OCI-LY1 (cell line): ENCODE measurements at regions not wholly inside any gene's neighbourhood (a gene's known extent, or its start where the extent isn't known, plus 50 kb on each side); places are given as distances from the start of the nearest gene placed in this dataset.

Source experiments
- H2AFZ ChIP-seq: fragments of 200-600 bp; sonication (generic), shearing (Covaris generic); 2 replicates; pipeline ENCODE4 v1.6.0; 2014; ENCODE audit warnings: antibody characterized with exemption, mild to moderate bottlenecking, low read length
- H3F3A ChIP-seq: fragments of 200-600 bp; sonication (generic), shearing (Covaris generic); 2 replicates; pipeline ENCODE4 v1.6.0; 2014; ENCODE audit warnings: mild to moderate bottlenecking, antibody characterized with exemption, low read length, moderate library complexity; ENCODE audit not compliant: insufficient read depth
- H3K27ac ChIP-seq: fragments of 200-600 bp; sonication (generic); 2 replicates; pipeline ENCODE4 v1.5.1; 2014; ENCODE audit warnings: low read length, mixed run types, mild to moderate bottlenecking, low read depth; ENCODE audit not compliant: poor library complexity, severe bottlenecking
- H3K27me3 ChIP-seq: fragments of 200-600 bp; sonication (generic); 2 replicates; pipeline ENCODE4 v1.6.0; 2014; ENCODE audit warnings: antibody characterized with exemption, mild to moderate bottlenecking, low read length, moderate library complexity; ENCODE audit not compliant: insufficient read depth
- H3K36me3 ChIP-seq: fragments of 200-600 bp; sonication (generic); 2 replicates; pipeline ENCODE4 v1.6.1; 2014; ENCODE audit warnings: mild to moderate bottlenecking, antibody characterized with exemption, low read length, moderate library complexity, mixed read lengths; ENCODE audit not compliant: insufficient read depth
- H3K4me1 ChIP-seq: fragments of 200-600 bp; sonication (generic); 2 replicates; pipeline ENCODE4 v1.5.1; 2014; ENCODE audit warnings: mild to moderate bottlenecking, low read length, moderate library complexity; ENCODE audit not compliant: insufficient read depth, severe bottlenecking
- H3K4me2 ChIP-seq: fragments of 200-600 bp; sonication (generic), shearing (Covaris generic); 2 replicates; pipeline ENCODE4 v1.6.1; 2014; ENCODE audit warnings: low read length
- H3K4me3 ChIP-seq: fragments of 200-600 bp; sonication (generic); 2 replicates; pipeline ENCODE4 v1.5.1; 2014; ENCODE audit warnings: low read length, low read depth, mild to moderate bottlenecking, mixed read lengths; ENCODE audit not compliant: poor library complexity, severe bottlenecking
- H3K79me2 ChIP-seq: fragments of 200-600 bp; shearing (Covaris generic); 2 replicates; pipeline ENCODE4 v1.6.1; 2016; ENCODE audit warnings: mixed run types, low read length, mixed read lengths; ENCODE audit not compliant: insufficient read depth
- H3K9ac ChIP-seq: fragments of 200-600 bp; sonication (generic), shearing (Covaris generic); 2 replicates; pipeline ENCODE4 v1.6.1; 2014; ENCODE audit warnings: mild to moderate bottlenecking, low read length, mixed read lengths
- H3K9me2 ChIP-seq: fragments of 200-600 bp; sonication (generic), shearing (Covaris generic); 2 replicates; pipeline ENCODE4 v1.6.1; 2014; ENCODE audit warnings: low read depth, mild to moderate bottlenecking, low read length, mixed read lengths
- H3K9me3 ChIP-seq: fragments of 200-600 bp; shearing (Covaris generic); 2 replicates; pipeline ENCODE4 v1.6.1; 2014; ENCODE audit warnings: low read length, mixed read lengths
- H4K20me1 ChIP-seq: fragments of 200-600 bp; sonication (generic), shearing (Covaris generic); 2 replicates; pipeline ENCODE4 v1.6.0; 2016; ENCODE audit warnings: mild to moderate bottlenecking, low read length; ENCODE audit not compliant: insufficient read depth
- EZH2 ChIP-seq: fragments of 200-600 bp; sonication (generic), shearing (Covaris generic); IDR thresholded peaks from 2 replicates; pipeline ENCODE4 v1.8.0; 2017; ENCODE audit warnings: borderline replicate concordance, mixed run types, mild to moderate bottlenecking, antibody characterized with exemption, low read length, moderate library complexity, mixed read lengths
- TF ChIP-seq, protein P1 (sequence below): fragments of 200-600 bp; sonication (generic), shearing (Covaris generic); IDR thresholded peaks from 2 replicates; pipeline ENCODE4 v1.5.1; 2017; ENCODE audit warnings: mild to moderate bottlenecking, antibody characterized with exemption, low read length, moderate library complexity, mixed read lengths

DNA sequence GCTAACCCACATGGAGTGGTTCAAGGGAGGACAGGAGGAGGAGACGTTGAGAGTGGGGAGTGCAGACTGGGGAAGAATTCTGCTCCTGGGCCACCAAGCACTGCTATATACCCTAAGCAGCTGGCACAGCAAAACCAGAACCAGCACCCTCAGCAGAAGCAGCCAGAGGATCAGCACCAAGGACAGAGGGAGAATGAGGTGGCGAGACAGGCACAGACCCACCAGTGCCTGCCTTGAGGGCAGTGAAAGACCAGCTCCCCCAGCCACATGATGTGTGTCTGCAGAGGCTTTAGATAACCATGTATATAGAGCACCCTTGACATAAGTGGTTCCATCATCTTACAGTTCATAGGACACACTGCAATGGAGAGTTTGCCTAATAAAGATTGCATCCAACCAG lies 319.0 kb downstream of the GABRB3 start:
- Histone ChIP-seq H3F3A (no peaks in the 10 kb centered on the region), H3K4me1 (no peaks in the 10 kb centered on the region), H4K20me1 (no peaks in the 10 kb centered on the region), H3K9ac (no peak overlapping the region), H3K27me3 (no peaks in the 10 kb centered on the region), H3K9me2 (no peaks in the 10 kb centered on the region), H3K9me3 (no peaks in the 10 kb centered on the region), H2AFZ (no peak overlapping the region), H3K4me3 (no peak overlapping the region), H3K79me2 (no peaks in the 10 kb centered on the region), H3K36me3 (no peaks in the 10 kb centered on the region), H3K4me2 (no peak overlapping the region), H3K27ac (no peak overlapping the region)
- TF ChIP-seq, protein P1, sequence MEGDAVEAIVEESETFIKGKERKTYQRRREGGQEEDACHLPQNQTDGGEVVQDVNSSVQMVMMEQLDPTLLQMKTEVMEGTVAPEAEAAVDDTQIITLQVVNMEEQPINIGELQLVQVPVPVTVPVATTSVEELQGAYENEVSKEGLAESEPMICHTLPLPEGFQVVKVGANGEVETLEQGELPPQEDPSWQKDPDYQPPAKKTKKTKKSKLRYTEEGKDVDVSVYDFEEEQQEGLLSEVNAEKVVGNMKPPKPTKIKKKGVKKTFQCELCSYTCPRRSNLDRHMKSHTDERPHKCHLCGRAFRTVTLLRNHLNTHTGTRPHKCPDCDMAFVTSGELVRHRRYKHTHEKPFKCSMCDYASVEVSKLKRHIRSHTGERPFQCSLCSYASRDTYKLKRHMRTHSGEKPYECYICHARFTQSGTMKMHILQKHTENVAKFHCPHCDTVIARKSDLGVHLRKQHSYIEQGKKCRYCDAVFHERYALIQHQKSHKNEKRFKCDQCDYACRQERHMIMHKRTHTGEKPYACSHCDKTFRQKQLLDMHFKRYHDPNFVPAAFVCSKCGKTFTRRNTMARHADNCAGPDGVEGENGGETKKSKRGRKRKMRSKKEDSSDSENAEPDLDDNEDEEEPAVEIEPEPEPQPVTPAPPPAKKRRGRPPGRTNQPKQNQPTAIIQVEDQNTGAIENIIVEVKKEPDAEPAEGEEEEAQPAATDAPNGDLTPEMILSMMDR = no peak
- TF ChIP-seq EZH2 = no peak

DNA sequence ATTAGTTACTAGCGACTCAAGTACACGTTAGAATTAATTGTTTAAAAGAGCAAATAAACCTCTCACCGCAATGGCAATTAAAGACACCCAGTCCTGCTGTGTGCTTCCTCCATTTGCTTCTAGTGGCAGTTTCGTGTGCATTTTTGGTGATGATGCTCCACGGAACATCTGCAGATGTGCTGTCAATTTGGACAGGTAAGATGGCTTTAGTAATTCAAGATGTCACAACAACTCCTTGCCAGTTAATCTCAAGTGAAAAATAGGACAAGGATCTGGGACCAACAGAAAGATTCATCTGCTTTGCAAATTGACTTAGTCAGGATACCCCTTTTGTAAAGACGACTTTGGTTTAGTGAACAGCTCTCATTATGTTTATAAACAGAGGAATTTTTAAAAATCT lies 320.9 kb downstream of the GABRB3 start:
- Histone ChIP-seq H3K79me2 (no peaks in the 10 kb centered on the region), H3K27me3 (no peaks in the 10 kb centered on the region), H3K9me2 (no peaks in the 10 kb centered on the region), H3K27ac (no peak overlapping the region), H3K36me3 (no peaks in the 10 kb centered on the region), H4K20me1 (no peaks in the 10 kb centered on the region), H3K4me1 (no peaks in the 10 kb centered on the region), H3K4me3 (no peak overlapping the region), H2AFZ (no peak overlapping the region), H3K9ac (no peak overlapping the region), H3K4me2 (no peak overlapping the region), H3K9me3 (no peaks in the 10 kb centered on the region), H3F3A (no peaks in the 10 kb centered on the region)
- TF ChIP-seq EZH2 = no peak
- TF ChIP-seq, protein P1 = no peak

DNA sequence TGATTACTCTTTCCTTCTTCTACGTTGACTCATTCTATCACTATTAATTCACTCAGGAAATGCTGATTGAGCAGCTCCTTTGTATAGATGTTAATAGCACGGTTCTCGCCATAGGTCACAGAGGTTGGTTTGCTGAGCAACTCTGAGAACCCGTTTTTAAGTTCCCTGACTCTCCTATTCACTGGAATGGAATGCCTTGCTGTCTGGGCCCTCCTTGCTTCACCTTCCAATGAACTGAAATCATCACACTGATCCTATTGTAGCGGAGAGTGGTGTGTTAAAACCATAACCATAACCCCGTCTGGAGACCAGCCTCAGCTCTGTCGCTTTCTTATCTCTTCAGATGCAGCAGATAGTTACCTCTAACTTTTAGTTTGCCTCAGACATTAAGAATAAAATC lies 323.6 kb downstream of the GABRB3 start:
- Histone ChIP-seq H3K9me3 (no peaks in the 10 kb centered on the region), H3K9me2 (no peaks in the 10 kb centered on the region), H3K27me3 (no peaks in the 10 kb centered on the region), H3K4me3 (no peak overlapping the region), H3K79me2 (no peaks in the 10 kb centered on the region), H3K4me1 (no peaks in the 10 kb centered on the region), H3K4me2 (no peak overlapping the region), H3K27ac (no peak overlapping the region), H2AFZ (no peak overlapping the region), H3K9ac (no peak overlapping the region), H3K36me3 (no peaks in the 10 kb centered on the region), H3F3A (no peaks in the 10 kb centered on the region), H4K20me1 (no peaks in the 10 kb centered on the region)
- TF ChIP-seq, protein P1 = no peak
